T-helper 2 cell treated with Interferon-gamma antibody and Interleukin-4, amounts not matched to agents 100 ng/mL and 5 ng/mL, for 36 hours (primary cell): ENCODE measurements at regions not wholly inside any gene's neighbourhood (a gene's known extent, or its start where the extent isn't known, plus 50 kb on each side); places are given as distances from the start of the nearest gene placed in this dataset.

Experiments used
- intact Hi-C: fragments of 100-400 bp; cut with micrococcal nuclease; formaldehyde crosslinking; loops from one replicate; pipeline ENCODE4 v1.15.1; 2023

GRCh38 chr12:53836119-53836655 is 84.4 kb upstream of the CISTR start:
- intact Hi-C loops, result no loop called here

GRCh38 chr12:53838978-53839377 is 87.2 kb upstream of the CISTR start:
- intact Hi-C loops, result no loop called here

GRCh38 chr12:53840316-53840715 is 88.5 kb upstream of the CISTR start:
- intact Hi-C loops, result no loop called here

GRCh38 chr12:53842686-53843085 is 90.9 kb upstream of the CISTR start:
- intact Hi-C loops, result no loop called here

GRCh38 chr12:53843545-53843944 is 91.8 kb upstream of the CISTR start:
- intact Hi-C loops, result no loop called here

- intact Hi-C loops, result no loop called here
Observed at GRCh38 chr12:53844994-53845844, 93.4 kb upstream of the HOXC13 start.

- intact Hi-C loops, result no loop called here
Observed at GRCh38 chr12:53845932-53846331, 92.7 kb upstream of the HOXC13 start.

- intact Hi-C loops, result no loop called here
Observed at GRCh38 chr12:53849113-53849512, 89.5 kb upstream of the HOXC13 start.

- intact Hi-C loops, result no loop called here
Observed at GRCh38 chr12:53849656-53850055, 89.0 kb upstream of the HOXC13 start.

- intact Hi-C loops, result no loop called here
Observed at GRCh38 chr12:53852061-53852460, 86.6 kb upstream of the HOXC13 start.

- intact Hi-C loops, result no loop called here
Observed at GRCh38 chr12:53852992-53853391, 85.6 kb upstream of the HOXC13 start.

GRCh38 chr12:53854701-53855316 is 83.8 kb upstream of the HOXC13 start:
- intact Hi-C loops, result loop anchor here (2.0 kb wide), 1 partner anchor 52 kb away; no protein-coding TSS in a partner anchor

GRCh38 chr12:53856132-53856531 is 82.5 kb upstream of the HOXC13 start:
- intact Hi-C loops, result no loop called here

- intact Hi-C loops, result no loop called here
Observed at GRCh38 chr12:53857666-53858065, 81.0 kb upstream of the HOXC13 start.

- intact Hi-C loops, result no loop called here
Observed at GRCh38 chr12:53860426-53861345, 77.9 kb upstream of the HOXC13 start.

- intact Hi-C loops, result no loop called here
Observed at GRCh38 chr12:53862206-53862605, 76.4 kb upstream of the HOXC13 start.

GRCh38 chr12:53862831-53863230 is 75.8 kb upstream of the HOXC13 start:
- intact Hi-C loops, result no loop called here

GRCh38 chr12:53866727-53867126 is 71.9 kb upstream of the HOXC13 start:
- intact Hi-C loops, result no loop called here

GRCh38 chr12:53867216-53868012 is 71.2 kb upstream of the HOXC13 start:
- intact Hi-C loops, result no loop called here

GRCh38 chr12:53868511-53868986 is 70.1 kb upstream of the HOXC13 start:
- intact Hi-C loops, result no loop called here

GRCh38 chr12:53869500-53869899 is 69.1 kb upstream of the HOXC13 start:
- intact Hi-C loops, result no loop called here
